ENCODE measurements at regions not wholly inside any gene's neighbourhood (a gene's known extent, or its start where the extent isn't known, plus 50 kb on each side); places are given as distances from the start of the nearest gene placed in this dataset.

- DNase-seq: no peak
Measured at GRCh38 chr6:147722158-147722557, 213.7 kb downstream of the SAMD5 start.

GRCh38 chr6:147724454-147724853 lies 216.0 kb downstream of the SAMD5 start:
- no peak for DNase-seq

GRCh38 chr6:147726342-147726741 lies 217.9 kb downstream of the SAMD5 start:
- DNase-seq: no peak

- no peak for DNase-seq
Measured at GRCh38 chr6:147728903-147729302, 220.4 kb downstream of the SAMD5 start.

GRCh38 chr6:147733686-147734085 lies 225.2 kb downstream of the SAMD5 start:
- DNase-seq: no peak

- DNase-seq: no peak
Measured at GRCh38 chr6:147734151-147734550, 225.7 kb downstream of the SAMD5 start.

- DNase-seq: no peak
Measured at GRCh38 chr6:147735924-147736323, 227.4 kb downstream of the SAMD5 start.

- DNase-seq: no peak
Measured at GRCh38 chr6:147737115-147737514, 228.6 kb downstream of the SAMD5 start.

- DNase-seq: no peak
Measured at GRCh38 chr6:147738099-147738498, 229.6 kb downstream of the SAMD5 start.

GRCh38 chr6:147738516-147739162 lies 230.1 kb downstream of the SAMD5 start:
- no peak for DNase-seq

GRCh38 chr6:147740326-147740725 lies 231.8 kb downstream of the SAMD5 start:
- no peak for DNase-seq

- DNase-seq: no peak
Measured at GRCh38 chr6:147740916-147741315, 232.4 kb downstream of the SAMD5 start.

- DNase-seq: no peak
Measured at GRCh38 chr6:147741389-147741788, 232.9 kb downstream of the SAMD5 start.

- DNase-seq: no peak
Measured at GRCh38 chr6:147742440-147742839, 233.9 kb downstream of the SAMD5 start.

GRCh38 chr6:147744012-147744411 lies 235.5 kb downstream of the SAMD5 start:
- DNase-seq: no peak

- DNase-seq: no peak
Measured at GRCh38 chr6:147749331-147749730, 240.8 kb downstream of the SAMD5 start.

- no peak for DNase-seq
Measured at GRCh38 chr6:147750413-147750812, 241.9 kb downstream of the SAMD5 start.

- no peak for DNase-seq
Measured at GRCh38 chr6:147751232-147751631, 242.7 kb downstream of the SAMD5 start.

GRCh38 chr6:147752689-147753403 lies 244.4 kb downstream of the SAMD5 start:
- no peak for DNase-seq

- no peak for DNase-seq
Measured at GRCh38 chr6:147755999-147756398, 247.5 kb downstream of the SAMD5 start.

- no peak for DNase-seq
Measured at GRCh38 chr6:147756891-147757290, 248.4 kb downstream of the SAMD5 start.

- DNase-seq: no peak
Measured at GRCh38 chr6:147757291-147757690, 248.8 kb downstream of the SAMD5 start.

- no peak for DNase-seq
Measured at GRCh38 chr6:147758303-147758702, 249.8 kb downstream of the SAMD5 start.

GRCh38 chr6:147759093-147759492 lies 250.6 kb downstream of the SAMD5 start:
- DNase-seq: no peak

- no peak for DNase-seq
Measured at GRCh38 chr6:147759536-147759935, 251.0 kb downstream of the SAMD5 start.
